Activated naive CD4-positive, alpha-beta T cell treated with anti-CD3 and anti-CD28 coated beads for 36 hours (primary cell): ENCODE measurements at regions not wholly inside any gene's neighbourhood (a gene's known extent, or its start where the extent isn't known, plus 50 kb on each side); places are given as distances from the start of the nearest gene placed in this dataset.

Source experiments
- CTCF ChIA-PET: fragments of 350-600 bp; sonication (Branson Sonifier 250); formaldehyde crosslinking; loops from one replicate; lab custom pipeline; 2021; ENCODE audit warnings: antibody characterized with exemption; lab: Charles Lee
- DNase-seq: peaks from one replicate; pipeline ENCODE4 v3.0.0-alpha.2; 2020
- H3K27ac Mint-ChIP-seq: one replicate; pipeline ENCODE4 v1.8.0; 2021; ENCODE audit warnings: mild to moderate bottlenecking, mixed read lengths
- H3K27me3 Mint-ChIP-seq: one replicate; pipeline ENCODE4 v1.8.0; 2021; ENCODE audit warnings: low read depth, mixed read lengths
- H3K36me3 Mint-ChIP-seq: one replicate; pipeline ENCODE4 v1.8.0; 2021; ENCODE audit warnings: low read depth, mixed read lengths
- H3K4me1 Mint-ChIP-seq: one replicate; pipeline ENCODE4 v1.8.0; 2021; ENCODE audit warnings: low read depth, mixed read lengths
- H3K4me3 Mint-ChIP-seq: one replicate; pipeline ENCODE4 v1.8.0; 2021; ENCODE audit warnings: mild to moderate bottlenecking, moderate library complexity, mixed read lengths
- H3K9me3 Mint-ChIP-seq: one replicate; pipeline ENCODE4 v1.8.0; 2021; ENCODE audit warnings: mixed read lengths
- intact Hi-C: fragments of 100-400 bp; cut with micrococcal nuclease; formaldehyde crosslinking; loops from one replicate; pipeline ENCODE4 v1.15.1; 2023

DNA sequence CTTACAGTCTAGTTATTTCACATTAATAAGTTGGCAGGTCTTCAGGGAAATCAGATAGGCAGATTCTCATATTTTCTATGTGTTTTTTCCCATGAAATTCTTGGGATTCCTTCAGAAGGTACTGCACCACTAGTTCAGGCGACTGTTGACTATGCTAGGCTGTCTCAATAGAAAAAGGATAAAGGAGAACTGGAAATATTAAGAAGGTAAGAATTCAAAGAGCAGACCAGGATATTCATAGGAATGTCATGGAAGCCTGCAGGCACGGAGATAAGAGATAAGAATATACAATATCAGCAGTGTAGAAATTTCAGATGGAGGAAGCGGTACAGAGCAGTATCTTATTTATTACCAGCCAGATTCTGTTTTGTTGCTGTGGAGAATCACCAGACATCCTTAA, 432.1 kb upstream of the MDFIC2 start:
- Mint-ChIP-seq H3K27ac (no peak overlapping the region), H3K27me3 (peaks cover 5% of the 10 kb centered on the region), H3K9me3 (no peaks in the 10 kb centered on the region), H3K4me3 (no peak overlapping the region), H3K36me3 (no peaks in the 10 kb centered on the region), H3K4me1 (no peaks in the 10 kb centered on the region)
- intact Hi-C loops = no loop called here
- CTCF ChIA-PET = interaction anchor here (0.6 kb wide), 1 partner anchor 667 kb away, joined by 4 read pairs; no protein-coding TSS in a partner anchor
- no peak for DNase-seq

GRCh38 chr3:70743754-70744153, 431.3 kb upstream of the MDFIC2 start:
- no peak for DNase-seq
- Mint-ChIP-seq H3K27me3 (peaks cover 5% of the 10 kb centered on the region), H3K9me3 (no peaks in the 10 kb centered on the region), H3K36me3 (no peaks in the 10 kb centered on the region), H3K4me1 (no peaks in the 10 kb centered on the region), H3K4me3 (no peak overlapping the region), H3K27ac (no peak overlapping the region)
- CTCF ChIA-PET = no interaction called here
- intact Hi-C loops = no loop called here

DNA sequence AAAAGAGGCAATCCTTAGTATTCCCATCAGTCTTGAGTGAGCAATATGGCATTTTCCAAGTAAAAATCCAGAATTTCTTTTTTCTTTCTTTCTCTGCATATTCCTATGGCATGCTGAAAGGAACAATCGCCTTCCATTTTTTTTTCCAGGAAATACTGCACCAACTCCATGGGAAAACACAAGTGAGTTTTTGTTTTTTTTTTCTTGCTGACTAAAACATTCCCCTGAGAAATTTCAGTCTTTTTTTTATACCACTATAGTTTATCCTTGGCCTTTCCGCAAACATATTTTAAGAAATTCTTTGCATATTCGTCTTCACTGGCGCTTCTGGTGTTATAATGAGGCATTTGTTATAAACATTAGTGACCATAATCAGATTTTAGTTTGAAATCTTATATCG, 429.6 kb upstream of the MDFIC2 start:
- no peaks in the 10 kb centered on the region for H3K9me3 Mint-ChIP-seq
- H3K4me3 Mint-ChIP-seq = no peak overlapping the region
- no peak overlapping the region for H3K27ac Mint-ChIP-seq
- DNase-seq = no peak
- peaks cover 3% of the 10 kb centered on the region for H3K27me3 Mint-ChIP-seq
- H3K4me1 Mint-ChIP-seq = peaks cover 9% of the 10 kb centered on the region
- no peaks in the 10 kb centered on the region for H3K36me3 Mint-ChIP-seq
- CTCF ChIA-PET = no interaction called here
- intact Hi-C loops = no loop called here

- H3K27me3 Mint-ChIP-seq = peaks cover 3% of the 10 kb centered on the region
- no peaks in the 10 kb centered on the region for H3K9me3 Mint-ChIP-seq
- H3K36me3 Mint-ChIP-seq = no peaks in the 10 kb centered on the region
- CTCF ChIA-PET = no interaction called here
- peaks cover 9% of the 10 kb centered on the region for H3K4me1 Mint-ChIP-seq
- H3K4me3 Mint-ChIP-seq = no peak overlapping the region
- intact Hi-C loops = no loop called here
- H3K27ac Mint-ChIP-seq = no peak overlapping the region
- no peak for DNase-seq
Observed at GRCh38 chr3:70740872-70741271, 428.4 kb upstream of the MDFIC2 start.

GRCh38 chr3:70740071-70740470, 427.6 kb upstream of the MDFIC2 start:
- DNase-seq = no peak
- CTCF ChIA-PET = no interaction called here
- Mint-ChIP-seq H3K9me3 (no peaks in the 10 kb centered on the region), H3K27me3 (peaks cover 3% of the 10 kb centered on the region), H3K36me3 (no peaks in the 10 kb centered on the region), H3K4me3 (no peak overlapping the region), H3K27ac (no peak overlapping the region), H3K4me1 (peaks cover 9% of the 10 kb centered on the region)
- intact Hi-C loops = no loop called here

DNA sequence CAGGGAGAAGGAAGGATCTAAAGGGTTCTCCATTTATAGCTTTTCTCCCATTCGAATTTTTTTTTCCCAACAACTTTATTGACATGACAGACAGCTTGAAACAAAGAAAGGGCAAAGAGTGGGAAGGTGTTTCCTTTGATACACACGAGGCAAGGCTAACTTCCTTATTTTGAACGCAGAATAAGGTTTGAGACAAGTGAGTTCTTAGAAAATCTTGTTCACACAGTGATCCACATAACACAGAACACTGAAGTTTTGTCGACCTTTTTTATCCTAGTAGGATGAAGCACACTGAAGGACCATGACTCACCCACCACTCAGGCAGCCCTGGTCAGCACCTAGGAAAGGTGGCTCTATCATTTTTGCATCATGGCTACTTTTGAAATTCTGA, 425.8 kb upstream of the MDFIC2 start:
- no peak for DNase-seq
- intact Hi-C loops = no loop called here

DNA sequence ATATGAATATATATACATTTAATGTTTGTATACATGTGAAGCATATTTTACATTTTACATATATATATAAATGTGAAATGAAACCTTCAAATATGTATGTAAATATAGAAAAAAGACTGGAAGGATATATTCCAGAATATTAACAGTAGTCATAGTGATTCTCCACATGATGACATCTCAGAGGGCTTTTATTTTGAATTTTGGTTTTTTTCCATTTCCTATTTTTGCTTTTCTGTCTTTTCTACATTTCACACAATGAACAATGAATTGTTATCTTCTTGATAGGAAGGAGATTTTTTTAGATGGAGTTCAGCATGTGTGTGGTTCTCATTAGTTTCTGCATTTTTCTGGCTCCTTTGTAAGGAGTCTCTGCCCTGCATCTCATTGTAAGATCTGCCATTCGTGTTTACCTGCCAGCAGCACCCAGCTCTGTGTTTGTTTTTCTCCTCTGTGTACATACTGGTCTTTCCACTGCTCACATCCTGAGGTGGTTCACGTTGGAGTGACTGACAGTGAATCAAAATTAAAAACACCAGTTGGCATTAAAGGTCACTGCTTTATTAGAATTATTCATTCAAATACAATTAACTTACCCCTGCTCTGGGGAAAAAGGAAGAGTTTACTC, 425.3 kb upstream of the MDFIC2 start:
- Mint-ChIP-seq H3K36me3 (no peaks in the 10 kb centered on the region), H3K4me1 (peaks cover 9% of the 10 kb centered on the region), H3K27ac (no peak overlapping the region), H3K9me3 (no peaks in the 10 kb centered on the region), H3K4me3 (no peak overlapping the region), H3K27me3 (no peaks in the 10 kb centered on the region)
- DNase-seq = no peak
- intact Hi-C loops = no loop called here
- CTCF ChIA-PET = no interaction called here

More for the DNA sequence above, 425.8 kb upstream of the MDFIC2 start:
- Mint-ChIP-seq H3K4me3 (no peak overlapping the region), H3K36me3 (no peaks in the 10 kb centered on the region), H3K4me1 (peaks cover 9% of the 10 kb centered on the region), H3K9me3 (no peaks in the 10 kb centered on the region), H3K27ac (no peak overlapping the region), H3K27me3 (no peaks in the 10 kb centered on the region)
- CTCF ChIA-PET = no interaction called here

- H3K27me3 Mint-ChIP-seq = peaks cover 3% of the 10 kb centered on the region
- H3K4me1 Mint-ChIP-seq = peaks cover 9% of the 10 kb centered on the region
- CTCF ChIA-PET = no interaction called here
- no peak overlapping the region for H3K4me3 Mint-ChIP-seq
- no peaks in the 10 kb centered on the region for H3K36me3 Mint-ChIP-seq
- DNase-seq = no peak
- no peaks in the 10 kb centered on the region for H3K9me3 Mint-ChIP-seq
- intact Hi-C loops = no loop called here
- no peak overlapping the region for H3K27ac Mint-ChIP-seq
Observed at GRCh38 chr3:70736009-70736408, 423.6 kb upstream of the MDFIC2 start.

DNA sequence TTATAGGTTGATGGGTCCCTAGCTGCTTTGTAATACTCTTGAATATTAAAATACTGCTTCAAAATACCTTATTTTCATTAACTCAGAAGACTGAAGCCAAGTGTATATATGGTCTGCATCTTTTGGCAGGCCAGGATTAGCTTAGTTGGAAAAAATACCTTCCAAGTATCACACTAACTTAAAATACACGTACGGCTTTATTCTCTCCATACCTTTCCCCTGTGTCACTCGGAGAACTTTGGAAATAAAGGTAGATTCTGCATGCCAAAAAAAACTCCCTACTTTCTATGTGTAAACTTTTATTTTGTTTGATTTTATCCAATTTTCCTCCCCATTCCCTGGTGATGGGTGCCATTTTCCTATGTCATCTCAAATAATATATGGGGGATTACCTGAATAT, 422.3 kb upstream of the MDFIC2 start:
- Mint-ChIP-seq H3K36me3 (no peaks in the 10 kb centered on the region), H3K9me3 (no peaks in the 10 kb centered on the region), H3K27me3 (peaks cover 4% of the 10 kb centered on the region), H3K4me3 (no peak overlapping the region), H3K27ac (no peak overlapping the region), H3K4me1 (peaks cover 9% of the 10 kb centered on the region)
- no peak for DNase-seq
- CTCF ChIA-PET = no interaction called here
- intact Hi-C loops = no loop called here

- H3K36me3 Mint-ChIP-seq = no peaks in the 10 kb centered on the region
- CTCF ChIA-PET = no interaction called here
- H3K4me1 Mint-ChIP-seq = no peaks in the 10 kb centered on the region
- no peak overlapping the region for H3K27ac Mint-ChIP-seq
- no peak for DNase-seq
- no peaks in the 10 kb centered on the region for H3K9me3 Mint-ChIP-seq
- H3K4me3 Mint-ChIP-seq = no peak overlapping the region
- peaks cover 4% of the 10 kb centered on the region for H3K27me3 Mint-ChIP-seq
- intact Hi-C loops = no loop called here
Observed at GRCh38 chr3:70731046-70731445, 418.6 kb upstream of the MDFIC2 start.

GRCh38 chr3:70729845-70730244, 417.4 kb upstream of the MDFIC2 start:
- CTCF ChIA-PET = no interaction called here
- intact Hi-C loops = no loop called here
- Mint-ChIP-seq H3K27ac (no peak overlapping the region), H3K4me3 (no peak overlapping the region), H3K9me3 (peaks cover 2% of the 10 kb centered on the region), H3K27me3 (peaks cover 4% of the 10 kb centered on the region), H3K36me3 (no peaks in the 10 kb centered on the region), H3K4me1 (no peaks in the 10 kb centered on the region)
- no peak for DNase-seq

- no peak overlapping the region for H3K4me3 Mint-ChIP-seq
- H3K27me3 Mint-ChIP-seq = peaks cover 8% of the 10 kb centered on the region
- H3K36me3 Mint-ChIP-seq = no peaks in the 10 kb centered on the region
- no peak for DNase-seq
- H3K4me1 Mint-ChIP-seq = no peaks in the 10 kb centered on the region
- H3K27ac Mint-ChIP-seq = no peak overlapping the region
- CTCF ChIA-PET = interaction anchor here (1.8 kb wide), 1 partner anchor 10 kb away, joined by 4 read pairs; no protein-coding TSS in a partner anchor
- intact Hi-C loops = no loop called here
- H3K9me3 Mint-ChIP-seq = peaks cover 2% of the 10 kb centered on the region
Observed at GRCh38 chr3:70728311-70728710, 415.9 kb upstream of the MDFIC2 start.

- Mint-ChIP-seq H3K27ac (no peak overlapping the region), H3K4me3 (no peak overlapping the region), H3K36me3 (no peaks in the 10 kb centered on the region), H3K4me1 (no peaks in the 10 kb centered on the region), H3K9me3 (peaks cover 2% of the 10 kb centered on the region), H3K27me3 (peaks cover 8% of the 10 kb centered on the region)
- DNase-seq = no peak
- intact Hi-C loops = no loop called here
- CTCF ChIA-PET = no interaction called here
Observed at GRCh38 chr3:70726961-70727360, 414.5 kb upstream of the MDFIC2 start.
